HEK293 (cell line): ENCODE measurements at regions not wholly inside any gene's neighbourhood (a gene's known extent, or its start where the extent isn't known, plus 50 kb on each side); places are given as distances from the start of the nearest gene placed in this dataset.
"Not testable (repeated sequence)": the region's sequence is repeated elsewhere in the genome, so short reads cannot be mapped to it uniquely, and the experiment has no call there.

ENCODE experiments used
- CTCF ChIA-PET: fragments of 350-600 bp; formaldehyde crosslinking; extraction: SDS; loops from one replicate; lab custom pipeline; 2021; ENCODE audit warnings: antibody characterized with exemption; lab: Yijun Ruan, JAX
- POLR2A ChIA-PET: fragments of 300-600 bp; formaldehyde crosslinking; extraction: SDS; loops from one replicate; lab custom pipeline; 2020; ENCODE audit warnings: antibody characterized with exemption, inconsistent platforms; lab: Yijun Ruan, JAX
- H3K27ac ChIP-seq: fragments of 200-500 bp; sonication (Bioruptor generic); 2 replicates; pipeline ENCODE4 v1.5.1; 2014; ENCODE audit warnings: low read depth, low read length, control low read depth, inconsistent platforms; ENCODE audit errors: extremely low read depth
- H3K36me3 ChIP-seq, 2 experiments: fragments of 200-500 bp in 1 of 2; sonication (Bioruptor generic) in 1 of 2; 1 replicate in 1 of 2; 2 replicates in 1 of 2; pipeline ENCODE4 v1.5.1; 2014 to 2017; ENCODE audit warnings: inconsistent platforms in 2 of 2, low read length in 2 of 2; ENCODE audit not compliant: control insufficient read depth in 2 of 2, insufficient read depth in 1 of 2
- H3K4me1 ChIP-seq: fragments of 200-500 bp; sonication (Bioruptor generic); 2 replicates; pipeline ENCODE4 v1.5.1; 2014; ENCODE audit warnings: mild to moderate bottlenecking, low read length, inconsistent platforms; ENCODE audit not compliant: control insufficient read depth, insufficient read depth
- H3K4me3 ChIP-seq: 2 replicates; pipeline ENCODE4 v1.5.1; 2011; ENCODE audit warnings: low read depth, mild to moderate bottlenecking, control low read depth, low read length, moderate library complexity
- H3K9me3 ChIP-seq: fragments of 200-500 bp; sonication (Bioruptor generic); 2 replicates; pipeline ENCODE4 v1.5.1; 2014; ENCODE audit warnings: low read depth, low read length, inconsistent platforms; ENCODE audit not compliant: control insufficient read depth, insufficient read depth
- GFI1B ChIP-seq: fragments of 450-650 bp; formaldehyde crosslinking; IDR thresholded peaks from 2 replicates; pipeline ENCODE4 v1.5.1; 2016; ENCODE audit warnings: missing biosample characterization, missing genetic modification characterization
- KLF9 ChIP-seq: fragments of 450-650 bp; formaldehyde crosslinking; IDR thresholded peaks from 2 replicates; pipeline ENCODE4 v1.5.1; 2016; ENCODE audit warnings: missing biosample characterization, missing genetic modification characterization, low read depth
- YY1 ChIP-seq: fragments of 450-650 bp; formaldehyde crosslinking; IDR thresholded peaks from 2 replicates; pipeline ENCODE4 v1.5.1; 2018; ENCODE audit warnings: missing biosample characterization, missing genetic modification characterization
- ZNF10 ChIP-seq: fragments of 450-650 bp; formaldehyde crosslinking; IDR thresholded peaks from 2 replicates; pipeline ENCODE4 v1.5.1; 2017; ENCODE audit warnings: missing biosample characterization, missing genetic modification characterization
- ZNF114 ChIP-seq: fragments of 450-650 bp; formaldehyde crosslinking; IDR thresholded peaks from 2 replicates; pipeline ENCODE4 v1.5.0; 2017; ENCODE audit warnings: missing biosample characterization, missing genetic modification characterization
- ZNF514 ChIP-seq: fragments of 450-650 bp; formaldehyde crosslinking; IDR thresholded peaks from 2 replicates; pipeline ENCODE4 v1.5.1; 2016; ENCODE audit warnings: missing biosample characterization, missing genetic modification characterization
- ZNF530 ChIP-seq: fragments of 450-650 bp; formaldehyde crosslinking; IDR thresholded peaks from 2 replicates; pipeline ENCODE4 v1.5.1; 2016; ENCODE audit warnings: low read depth, missing biosample characterization, missing genetic modification characterization
- ZNF560 ChIP-seq: fragments of 450-650 bp; formaldehyde crosslinking; IDR thresholded peaks from 2 replicates; pipeline ENCODE4 v1.5.1; 2017; ENCODE audit warnings: missing biosample characterization, missing genetic modification characterization, borderline replicate concordance
- ZNF791 ChIP-seq: fragments of 450-650 bp; formaldehyde crosslinking; IDR thresholded peaks from 2 replicates; pipeline ENCODE4 v1.5.1; 2016; ENCODE audit warnings: missing biosample characterization, missing genetic modification characterization
- ZNF837 ChIP-seq: fragments of 450-650 bp; formaldehyde crosslinking; IDR thresholded peaks from 2 replicates; pipeline ENCODE4 v1.5.1; 2016; ENCODE audit warnings: missing biosample characterization, missing genetic modification characterization
- TF ChIP-seq, protein P1 (sequence below): fragments of 450-650 bp; formaldehyde crosslinking; IDR thresholded peaks from 2 replicates; pipeline ENCODE4 v1.5.1; 2016; ENCODE audit warnings: missing biosample characterization, missing genetic modification characterization
- TF ChIP-seq, protein P2 (sequence below): fragments of 450-650 bp; formaldehyde crosslinking; IDR thresholded peaks from 2 replicates; pipeline ENCODE4 v1.5.1; 2016; ENCODE audit warnings: missing biosample characterization, missing genetic modification characterization
- TF ChIP-seq, protein P3 (sequence below): fragments of 450-650 bp; formaldehyde crosslinking; IDR thresholded peaks from 2 replicates; pipeline ENCODE4 v1.5.1; 2016; ENCODE audit warnings: missing biosample characterization, missing genetic modification characterization

- TF ChIP-seq ZNF791 (tag by site-specific recombination) (no peak), ZNF837 (tag by site-specific recombination) (no peak), ZNF514 (no peak)
- TF ChIP-seq, protein P1, sequence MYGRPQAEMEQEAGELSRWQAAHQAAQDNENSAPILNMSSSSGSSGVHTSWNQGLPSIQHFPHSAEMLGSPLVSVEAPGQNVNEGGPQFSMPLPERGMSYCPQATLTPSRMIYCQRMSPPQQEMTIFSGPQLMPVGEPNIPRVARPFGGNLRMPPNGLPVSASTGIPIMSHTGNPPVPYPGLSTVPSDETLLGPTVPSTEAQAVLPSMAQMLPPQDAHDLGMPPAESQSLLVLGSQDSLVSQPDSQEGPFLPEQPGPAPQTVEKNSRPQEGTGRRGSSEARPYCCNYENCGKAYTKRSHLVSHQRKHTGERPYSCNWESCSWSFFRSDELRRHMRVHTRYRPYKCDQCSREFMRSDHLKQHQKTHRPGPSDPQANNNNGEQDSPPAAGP (tag by site-specific recombination): no peak
- TF ChIP-seq, protein P2, sequence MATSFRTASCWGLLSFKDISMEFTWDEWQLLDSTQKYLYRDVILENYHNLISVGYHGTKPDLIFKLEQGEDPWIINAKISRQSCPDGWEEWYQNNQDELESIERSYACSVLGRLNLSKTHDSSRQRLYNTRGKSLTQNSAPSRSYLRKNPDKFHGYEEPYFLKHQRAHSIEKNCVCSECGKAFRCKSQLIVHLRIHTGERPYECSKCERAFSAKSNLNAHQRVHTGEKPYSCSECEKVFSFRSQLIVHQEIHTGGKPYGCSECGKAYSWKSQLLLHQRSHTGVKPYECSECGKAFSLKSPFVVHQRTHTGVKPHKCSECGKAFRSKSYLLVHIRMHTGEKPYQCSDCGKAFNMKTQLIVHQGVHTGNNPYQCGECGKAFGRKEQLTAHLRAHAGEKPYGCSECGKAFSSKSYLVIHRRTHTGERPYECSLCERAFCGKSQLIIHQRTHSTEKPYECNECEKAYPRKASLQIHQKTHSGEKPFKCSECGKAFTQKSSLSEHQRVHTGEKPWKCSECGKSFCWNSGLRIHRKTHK (tag by site-specific recombination): no peak
These were observed 95.3 kb upstream of the FANCL start (continued) for GRCh38 chr2:58336416-58336815.

DNA sequence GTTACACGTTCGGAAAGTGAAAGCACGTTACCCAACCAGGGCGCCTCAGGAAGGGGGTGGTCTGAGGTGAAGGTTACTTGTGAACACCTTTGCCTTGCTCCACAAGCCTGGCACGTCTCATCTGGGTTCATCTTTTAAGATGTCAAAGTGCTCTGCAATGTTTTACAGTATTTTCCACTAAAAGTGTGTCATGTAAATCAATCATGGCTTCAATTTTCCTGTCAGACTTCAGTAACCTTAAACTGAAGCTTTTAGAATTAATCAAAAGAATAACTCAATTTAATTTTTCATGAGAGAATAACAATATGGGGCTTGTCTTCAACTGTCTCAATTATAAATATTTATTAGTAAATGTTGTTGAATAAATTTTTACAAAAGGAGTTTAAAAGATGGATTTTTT lies 93.3 kb upstream of the FANCL start:
- no peak overlapping the region for H3K4me3 ChIP-seq
- H3K36me3 ChIP-seq: no peaks in the 10 kb centered on the region
- H3K4me1 ChIP-seq: peaks cover 2% of the 10 kb centered on the region; the same call in 1 of the 2 replicates
- ChIA-PET POLR2A (no interaction called here), CTCF (interaction anchor here (0.9 kb wide), 1 partner anchor 11 kb away, joined by 3 read pairs; no protein-coding TSS in a partner anchor)
- no peak overlapping the region for H3K27ac ChIP-seq
- H3K9me3 ChIP-seq: no peaks in the 10 kb centered on the region
- no peak for TF ChIP-seq ZNF560 (tag by site-specific recombination)
- no peak for TF ChIP-seq ZNF114 (tag by site-specific recombination)
- TF ChIP-seq GFI1B (tag by site-specific recombination): no peak
- no peak for TF ChIP-seq YY1 (tag by site-specific recombination)
- TF ChIP-seq, all 188 proteins: peak for 0

- H3K9me3 ChIP-seq, H3K36me3 ChIP-seq, POLR2A ChIA-PET, H3K4me3 ChIP-seq, H3K27ac ChIP-seq, H3K4me1 ChIP-seq, CTCF ChIA-PET: not testable (repeated sequence)
These were observed 84.3 kb upstream of the FANCL start for GRCh38 chr2:58325296-58325895.

GRCh38 chr2:58319481-58319880 lies 78.4 kb upstream of the FANCL start:
- Histone ChIP-seq H3K4me3 (no peak overlapping the region), H3K9me3 (no peaks in the 10 kb centered on the region), H3K4me1 (no peaks in the 10 kb centered on the region), H3K27ac (no peak overlapping the region), H3K36me3 (no peaks in the 10 kb centered on the region)
- CTCF ChIA-PET: no interaction called here
- POLR2A ChIA-PET: interaction anchor here (0.7 kb wide), 1 partner anchor 108 kb away, joined by 5 read pairs; no protein-coding TSS in a partner anchor
- TF ChIP-seq, protein P3, sequence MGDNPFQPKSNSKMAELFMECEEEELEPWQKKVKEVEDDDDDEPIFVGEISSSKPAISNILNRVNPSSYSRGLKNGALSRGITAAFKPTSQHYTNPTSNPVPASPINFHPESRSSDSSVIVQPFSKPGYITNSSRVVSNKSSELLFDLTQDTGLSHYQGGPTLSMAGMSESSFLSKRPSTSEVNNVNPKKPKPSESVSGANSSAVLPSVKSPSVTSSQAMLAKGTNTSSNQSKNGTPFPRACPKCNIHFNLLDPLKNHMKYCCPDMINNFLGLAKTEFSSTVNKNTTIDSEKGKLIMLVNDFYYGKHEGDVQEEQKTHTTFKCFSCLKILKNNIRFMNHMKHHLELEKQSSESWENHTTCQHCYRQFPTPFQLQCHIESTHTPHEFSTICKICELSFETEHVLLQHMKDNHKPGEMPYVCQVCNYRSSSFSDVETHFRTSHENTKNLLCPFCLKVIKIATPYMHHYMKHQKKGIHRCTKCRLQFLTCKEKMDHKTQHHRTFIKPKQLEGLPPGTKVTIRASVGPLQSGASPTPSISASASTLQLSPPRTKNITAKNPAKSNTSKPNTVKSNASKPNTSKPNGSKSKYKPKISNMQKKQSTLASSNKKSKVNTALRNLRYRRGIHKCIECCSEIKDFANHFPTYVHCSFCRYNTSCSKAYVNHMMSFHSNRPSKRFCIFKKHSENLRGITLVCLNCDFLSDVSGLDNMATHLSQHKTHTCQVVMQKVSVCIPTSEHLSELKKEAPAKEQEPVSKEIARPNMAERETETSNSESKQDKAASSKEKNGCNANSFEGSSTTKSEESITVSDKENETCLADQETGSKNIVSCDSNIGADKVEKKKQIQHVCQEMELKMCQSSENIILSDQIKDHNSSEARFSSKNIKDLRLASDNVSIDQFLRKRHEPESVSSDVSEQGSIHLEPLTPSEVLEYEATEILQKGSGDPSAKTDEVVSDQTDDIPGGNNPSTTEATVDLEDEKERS (tag by site-specific recombination): no peak
- TF ChIP-seq ZNF530 (no peak), ZNF10 (tag by site-specific recombination) (no peak), KLF9 (tag by site-specific recombination) (no peak)
- TF ChIP-seq, protein P2 (tag by site-specific recombination): no peak

DNA sequence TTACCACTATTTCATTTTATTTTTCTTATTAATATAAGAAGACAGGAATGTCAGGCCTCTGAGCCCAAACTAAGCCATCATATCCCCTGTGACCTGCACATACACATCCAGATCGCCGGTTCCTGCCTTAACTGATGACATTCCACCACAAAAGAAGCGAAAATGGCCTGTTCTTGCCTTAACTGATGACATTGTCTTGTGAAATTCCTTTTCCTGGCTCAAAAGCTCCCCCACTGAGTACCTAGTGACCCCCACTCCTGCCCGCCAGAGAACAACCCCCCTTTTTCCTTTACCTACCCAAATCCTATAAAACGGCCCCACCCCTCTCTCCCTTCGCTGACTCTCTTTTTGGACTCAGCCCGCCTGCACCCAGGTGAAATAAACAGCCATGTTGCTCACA lies 77.8 kb upstream of the FANCL start:
- H3K27ac ChIP-seq, POLR2A ChIA-PET, H3K4me3 ChIP-seq, CTCF ChIA-PET, H3K36me3 ChIP-seq, H3K4me1 ChIP-seq, H3K9me3 ChIP-seq: not testable (repeated sequence)
